ENCODE measurements at regions not wholly inside any gene's neighbourhood (a gene's known extent, or its start where the extent isn't known, plus 50 kb on each side); places are given as distances from the start of the nearest gene placed in this dataset.
"Not testable (repeated sequence)": the region's sequence is repeated elsewhere in the genome, so short reads cannot be mapped to it uniquely, and the experiment has no call there.

DNA sequence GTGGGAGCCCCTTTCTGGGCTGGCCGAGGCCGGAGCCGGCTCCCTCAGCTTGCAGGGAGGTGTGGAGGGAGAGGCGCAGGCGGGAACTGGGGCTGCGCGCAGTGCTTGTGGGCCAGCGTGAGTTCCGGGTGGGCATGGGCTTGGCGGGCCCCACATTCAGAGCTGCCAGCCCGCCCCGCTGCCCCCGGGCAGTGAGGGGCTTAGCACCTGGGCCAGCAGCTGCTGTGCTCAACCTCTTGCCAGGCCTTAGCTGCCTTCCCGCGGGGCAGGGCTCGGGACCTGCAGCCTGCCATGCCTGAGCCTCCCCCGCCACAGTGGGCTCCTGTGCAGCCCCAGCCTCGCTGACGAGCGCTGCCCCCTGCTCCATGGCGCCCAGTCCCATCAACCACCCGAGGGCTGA, 136.9 kb upstream of the JADE1 start:
- TF ChIP-seq CTCF (conservative IDR thresholded peaks at IDR 0.05; ENCODE audit: low read length); EZH2phosphoT487 (IDR thresholded peaks at IDR 0.05; ENCODE audit: borderline replicate concordance, low read depth, low read length): not testable (repeated sequence)
